IPS-18c (cell line): ENCODE measurements at regions not wholly inside any gene's neighbourhood (a gene's known extent, or its start where the extent isn't known, plus 50 kb on each side); places are given as distances from the start of the nearest gene placed in this dataset.
"Not testable (repeated sequence)": the region's sequence is repeated elsewhere in the genome, so short reads cannot be mapped to it uniquely, and the experiment has no call there.

Experiments
- H3K4me3 ChIP-seq: 2 replicates; pipeline ENCODE4 v1.7.0; 2013; ENCODE audit warnings: low read depth, mild to moderate bottlenecking, low read length, moderate library complexity; ENCODE audit not compliant: insufficient read depth
- H3K9me3 ChIP-seq: one replicate; pipeline ENCODE4 v1.6.1; 2013; ENCODE audit warnings: mild to moderate bottlenecking, low read length, moderate library complexity; ENCODE audit not compliant: control insufficient read depth, insufficient read depth

- peaks cover 2% of the 10 kb centered on the region for H3K9me3 ChIP-seq
- H3K4me3 ChIP-seq: no peak overlapping the region
Measured at GRCh38 chr6:167669870-167670802, 156.6 kb upstream of the AFDN start.

- H3K4me3 ChIP-seq: no peak overlapping the region
- H3K9me3 ChIP-seq: peaks cover 2% of the 10 kb centered on the region
Measured at GRCh38 chr6:167670938-167671338, 155.8 kb upstream of the AFDN start.

- H3K9me3 ChIP-seq, H3K4me3 ChIP-seq: not testable (repeated sequence)
Measured at GRCh38 chr6:167671379-167671976, 155.2 kb upstream of the AFDN start.

GRCh38 chr6:167671977-167672687, 154.6 kb upstream of the AFDN start:
- H3K4me3 ChIP-seq: peak overlapping the region; percentile 3; the same call in 1 of the 2 replicates
- peaks cover 2% of the 10 kb centered on the region for H3K9me3 ChIP-seq

- Histone ChIP-seq H3K4me3 (no peak overlapping the region), H3K9me3 (peaks cover 2% of the 10 kb centered on the region)
Measured at GRCh38 chr6:167672738-167673137, 154.0 kb upstream of the AFDN start.

- Histone ChIP-seq H3K4me3 (no peak overlapping the region), H3K9me3 (peaks cover 2% of the 10 kb centered on the region)
Measured at GRCh38 chr6:167673946-167674345, 152.8 kb upstream of the AFDN start.

- peaks cover 2% of the 10 kb centered on the region for H3K9me3 ChIP-seq
- H3K4me3 ChIP-seq: no peak overlapping the region
Measured at GRCh38 chr6:167674486-167674885, 152.2 kb upstream of the AFDN start.

GRCh38 chr6:167676000-167676665, 150.6 kb upstream of the AFDN start:
- Histone ChIP-seq H3K4me3 (no peak overlapping the region), H3K9me3 (peaks cover under 1% of the 10 kb centered on the region)

GRCh38 chr6:167676666-167677421, 149.9 kb upstream of the AFDN start:
- Histone ChIP-seq H3K4me3 (no peak overlapping the region), H3K9me3 (no peaks in the 10 kb centered on the region)

- Histone ChIP-seq H3K4me3 (no peak overlapping the region), H3K9me3 (no peaks in the 10 kb centered on the region)
Measured at GRCh38 chr6:167677422-167677789, 149.3 kb upstream of the AFDN start.

GRCh38 chr6:167678102-167679101, 148.3 kb upstream of the AFDN start:
- Histone ChIP-seq H3K4me3 (peak overlapping the region; percentile 49), H3K9me3 (no peaks in the 10 kb centered on the region)

- Histone ChIP-seq H3K9me3 (no peaks in the 10 kb centered on the region), H3K4me3 (peak overlapping the region; percentile 49; the same call in 1 of the 2 replicates)
Measured at GRCh38 chr6:167679122-167679736, 147.5 kb upstream of the AFDN start.

- Histone ChIP-seq H3K4me3 (no peak overlapping the region), H3K9me3 (peaks cover 3% of the 10 kb centered on the region)
Measured at GRCh38 chr6:167679790-167680604, 146.7 kb upstream of the AFDN start.

GRCh38 chr6:167680605-167681149, 146.0 kb upstream of the AFDN start:
- Histone ChIP-seq H3K4me3 (no peak overlapping the region), H3K9me3 (peaks cover 3% of the 10 kb centered on the region)
